Liver (tissue), 8 donors: ENCODE measurements at regions not wholly inside any gene's neighbourhood (a gene's known extent, or its start where the extent isn't known, plus 50 kb on each side); places are given as distances from the start of the nearest gene placed in this dataset.

Experiments used
- DNase-seq: peaks from one replicate; pipeline ENCODE4 v3.0.0-alpha.2; 2017; ENCODE audit warnings: low spot score
- H3K27ac ChIP-seq, 2 donors: one replicate each; pipeline ENCODE4 v1.7.0; 2013; ENCODE audit warnings: inconsistent platforms in 2 of 2, low read length in 2 of 2, control low read depth in 1 of 2, low read depth in 1 of 2, mild to moderate bottlenecking in 1 of 2
- H3K27me3 ChIP-seq, 4 donors: one replicate each; pipeline versions ENCODE4 v1.6.1 to v1.7.0; 2013; ENCODE audit warnings: low read length in 3 of 4, inconsistent platforms in 1 of 4, mild to moderate bottlenecking in 1 of 4, moderate library complexity in 1 of 4; ENCODE audit not compliant: control insufficient read depth in 4 of 4, insufficient read depth in 4 of 4
- H3K36me3 ChIP-seq, 4 donors: one replicate each; pipeline versions ENCODE4 v1.6.1 to v1.7.0; 2013; ENCODE audit warnings: low read length in 3 of 4, mild to moderate bottlenecking in 3 of 4, low read depth in 1 of 4, moderate library complexity in 1 of 4; ENCODE audit not compliant: control insufficient read depth in 4 of 4, insufficient read depth in 3 of 4
- H3K4me1 ChIP-seq, 4 donors: one replicate each; pipeline versions ENCODE4 v1.6.1 to v1.7.0; 2013; ENCODE audit warnings: low read length in 3 of 4, mild to moderate bottlenecking in 3 of 4, moderate library complexity in 1 of 4; ENCODE audit not compliant: control insufficient read depth in 4 of 4, insufficient read depth in 4 of 4
- H3K4me3 ChIP-seq, 3 donors: one replicate each; pipeline versions ENCODE4 v1.6.1 to v1.7.0; 2013; ENCODE audit warnings: low read length in 3 of 3, control low read depth in 1 of 3, low read depth in 1 of 3, mild to moderate bottlenecking in 1 of 3
- H3K9ac ChIP-seq, 2 donors: one replicate each; pipeline ENCODE4 v1.7.0; 2013; ENCODE audit warnings: low read length in 2 of 2, mild to moderate bottlenecking in 2 of 2, moderate library complexity in 2 of 2, control low read depth in 1 of 2, low read depth in 1 of 2
- H3K9me3 ChIP-seq, 4 donors: one replicate each; pipeline versions ENCODE4 v1.6.1 to v1.7.0; 2013; ENCODE audit warnings: low read length in 3 of 4; ENCODE audit not compliant: control insufficient read depth in 4 of 4
- ATF3 ChIP-seq: IDR thresholded peaks from 2 replicates; pipeline ENCODE4 v1.6.1; 2016; ENCODE audit warnings: antibody characterized with exemption
- CTCF ChIP-seq: fragments of 150-350 bp; IDR thresholded peaks from 2 replicates; pipeline ENCODE4 v1.5.1; 2017; ENCODE audit warnings: improper control_type of control experiment, low read depth, low read length; ENCODE audit not compliant: missing input control
- EGR1 ChIP-seq, 2 donors: IDR thresholded peaks; 2 replicates each; pipeline ENCODE4 v1.6.1; 2016 to 2018; ENCODE audit warnings: antibody characterized with exemption in 2 of 2, low read depth in 2 of 2
- FOXA1 ChIP-seq: IDR thresholded peaks from 2 replicates; pipeline ENCODE4 v1.6.1; 2016; ENCODE audit warnings: antibody characterized with exemption
- FOXA2 ChIP-seq: IDR thresholded peaks from 2 replicates; pipeline ENCODE4 v1.6.1; 2016; ENCODE audit warnings: antibody characterized with exemption
- GABPA ChIP-seq, 2 donors: IDR thresholded peaks in 1 of 2; conservative IDR thresholded peaks in 1 of 2; 2 replicates each; pipeline ENCODE4 v1.6.1; 2016; ENCODE audit warnings: antibody characterized with exemption in 2 of 2, mild to moderate bottlenecking in 1 of 2, moderate library complexity in 1 of 2
- HNF4A ChIP-seq, 2 donors: conservative IDR thresholded peaks; 2 replicates each; pipeline ENCODE4 v1.6.1; 2016; ENCODE audit warnings: antibody characterized with exemption in 2 of 2, mild to moderate bottlenecking in 2 of 2
- HNF4G ChIP-seq: IDR thresholded peaks from 2 replicates; pipeline ENCODE4 v1.6.1; 2016; ENCODE audit warnings: antibody characterized with exemption
- JUND ChIP-seq, 2 donors: IDR thresholded peaks; 2 replicates each; pipeline ENCODE4 v1.6.1; 2016; ENCODE audit warnings: antibody characterized with exemption in 2 of 2
- MAX ChIP-seq: IDR thresholded peaks from 2 replicates; pipeline ENCODE4 v1.6.1; 2016; ENCODE audit warnings: antibody characterized with exemption
- RAD21 ChIP-seq, 2 donors: IDR thresholded peaks; 2 replicates each; pipeline ENCODE4 v1.6.1; 2016; ENCODE audit warnings: antibody characterized with exemption in 2 of 2, mild to moderate bottlenecking in 2 of 2
- REST ChIP-seq: IDR thresholded peaks from 2 replicates; pipeline ENCODE4 v1.6.1; 2016; ENCODE audit warnings: antibody characterized with exemption, mild to moderate bottlenecking
- RXRA ChIP-seq, 2 donors: IDR thresholded peaks; 2 replicates each; pipeline ENCODE4 v1.6.1; 2017 to 2018; ENCODE audit warnings: antibody characterized with exemption in 2 of 2, mild to moderate bottlenecking in 1 of 2
- SP1 ChIP-seq: IDR thresholded peaks from 2 replicates; pipeline ENCODE4 v1.6.1; 2018; ENCODE audit warnings: antibody characterized with exemption, mild to moderate bottlenecking
- TAF1 ChIP-seq: conservative IDR thresholded peaks from 2 replicates; pipeline ENCODE4 v1.6.1; 2016; ENCODE audit warnings: antibody characterized with exemption, mild to moderate bottlenecking
- YY1 ChIP-seq: IDR thresholded peaks from 2 replicates; pipeline ENCODE4 v1.6.1; 2016; ENCODE audit warnings: antibody characterized with exemption, mild to moderate bottlenecking
- ZBTB33 ChIP-seq: IDR thresholded peaks from 2 replicates; pipeline ENCODE4 v1.6.1; 2016; ENCODE audit warnings: antibody characterized with exemption
- WGBS: extraction: QIAGEN DNeasy Blood & Tissue Kit; methylation state at CpG from one replicate; pipeline ENCODE4 v1.1.7; 2013; 5-methylcytosine and 5-hydroxymethylcytosine counted together
- donor health status: healthy.
- donor health status: healthy.
- donor health status: healthy.
- donor health status: healthy.
- donor health status: healthy.

DNA sequence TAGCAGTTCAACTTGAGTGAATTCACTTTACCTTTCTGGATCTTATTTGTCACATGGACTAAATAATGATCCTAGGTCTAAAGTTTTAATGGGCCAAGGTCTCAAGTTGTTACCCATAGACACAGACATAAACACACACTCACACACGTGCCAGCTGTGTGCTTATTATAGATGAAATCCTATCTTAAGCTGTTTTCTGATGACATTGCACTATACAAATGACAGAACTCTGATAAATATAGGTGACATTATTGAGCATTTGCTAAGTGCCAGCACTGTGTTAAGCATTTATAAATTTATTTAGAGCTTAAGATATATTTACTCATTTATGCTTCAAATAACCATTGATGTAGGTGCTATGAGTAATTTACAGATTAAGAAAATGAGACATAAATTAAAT, 474.4 kb upstream of the NR5A2 start:
- Histone ChIP-seq H3K27me3 (no peaks in the 10 kb centered on the region), H3K27ac (no peak overlapping the region), H3K36me3 (no peaks in the 10 kb centered on the region), H3K9ac (no peak overlapping the region), H3K4me1 (no peaks in the 10 kb centered on the region), H3K4me3 (no peak overlapping the region), H3K9me3 (no peaks in the 10 kb centered on the region)
- no peak for DNase-seq
- TF ChIP-seq ATF3 = no peak
- TF ChIP-seq CTCF = no peak
- no peak for TF ChIP-seq FOXA2
- no peak for TF ChIP-seq TAF1
- no peak for TF ChIP-seq HNF4G
- no peak for TF ChIP-seq REST
- no peak for TF ChIP-seq SP1
- no peak for TF ChIP-seq RXRA (IDR thresholded peaks at IDR 0.05)
- TF ChIP-seq FOXA1 = no peak
- TF ChIP-seq MAX = no peak
- TF ChIP-seq EGR1 (IDR thresholded peaks at IDR 0.05; ENCODE audit: low read depth in 2 of 2) = no peak
- TF ChIP-seq GABPA (IDR thresholded peaks at IDR 0.05 in 1 of 2, conservative IDR thresholded peaks at IDR 0.05 in 1 of 2) = no peak
- TF ChIP-seq HNF4A (conservative IDR thresholded peaks at IDR 0.05) = no peak
- TF ChIP-seq ZBTB33 = no peak
- WGBS = 72% methylated on average over 1 of the region's 1 CpG

- no peaks in the 10 kb centered on the region for H3K36me3 ChIP-seq
- H3K4me1 ChIP-seq = no peaks in the 10 kb centered on the region
- no peak overlapping the region for H3K4me3 ChIP-seq
- no peak overlapping the region for H3K27ac ChIP-seq
- 44% methylated on average over 2 of the region's 2 CpGs for WGBS
- no peak overlapping the region for H3K9ac ChIP-seq
- H3K9me3 ChIP-seq = no peaks in the 10 kb centered on the region
- DNase-seq = no peak
- no peaks in the 10 kb centered on the region for H3K27me3 ChIP-seq
- TF ChIP-seq SP1 (no peak), REST (no peak), FOXA1 (no peak), RAD21 (IDR thresholded peaks at IDR 0.05) (no peak), ATF3 (no peak), JUND (IDR thresholded peaks at IDR 0.05) (no peak), TAF1 (no peak), YY1 (no peak), HNF4A (conservative IDR thresholded peaks at IDR 0.05) (no peak), MAX (no peak), ZBTB33 (no peak), RXRA (IDR thresholded peaks at IDR 0.05) (no peak), EGR1 (IDR thresholded peaks at IDR 0.05; ENCODE audit: low read depth in 2 of 2) (no peak), HNF4G (no peak), FOXA2 (no peak)
These were observed 466.2 kb upstream of the NR5A2 start for GRCh38 chr1:199561334-199561733.
